Inflammatory macrophage treated with lipopolysaccharide for 4 hours (primary cell): ENCODE measurements at regions not wholly inside any gene's neighbourhood (a gene's known extent, or its start where the extent isn't known, plus 50 kb on each side); places are given as distances from the start of the nearest gene placed in this dataset.
A peak's percentile ranks its signal among the peaks of the same experiment; 100 is the strongest.

ENCODE experiments used
- DNase-seq: peaks from one replicate; pipeline ENCODE4 v3.0.0-alpha.2; 2020

DNA sequence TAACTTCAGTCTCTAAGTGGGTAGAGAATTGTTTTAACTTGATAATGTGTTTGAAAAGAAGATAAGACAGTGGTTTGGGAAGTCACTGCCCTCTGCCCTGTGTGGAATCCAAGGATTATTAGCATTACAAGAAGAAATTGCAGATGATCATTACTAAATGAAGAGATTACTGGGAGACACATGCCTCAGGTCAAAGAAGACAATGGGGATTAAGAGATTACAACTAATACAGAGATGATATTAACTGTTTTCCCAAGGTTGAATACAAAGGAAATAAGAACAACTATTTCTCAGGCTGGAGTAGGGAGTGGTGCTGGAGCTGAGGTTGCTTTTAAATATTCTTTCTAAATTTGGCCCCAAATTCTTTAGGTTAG lies 166.0 kb downstream of the TRMT11 start:
- no peak for DNase-seq

DNA sequence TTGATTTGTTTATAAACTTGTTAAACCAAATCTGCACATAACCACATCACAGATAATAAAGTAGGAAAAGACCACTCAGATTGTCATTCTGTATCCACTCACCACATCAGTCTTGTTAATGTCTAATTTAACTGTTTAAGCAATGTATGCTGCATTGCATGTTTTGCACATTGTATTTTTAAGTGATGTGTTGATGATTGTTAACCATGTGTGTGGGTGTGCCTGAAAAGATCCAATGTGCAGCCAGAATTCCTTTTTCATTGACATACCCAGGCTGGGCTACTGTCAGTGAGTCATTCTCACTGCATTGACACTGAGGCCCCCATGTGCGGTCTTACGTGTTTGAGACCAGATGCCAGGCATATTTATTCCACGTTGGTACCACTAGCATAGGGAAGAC lies 167.3 kb downstream of the TRMT11 start:
- no peak for DNase-seq

DNA sequence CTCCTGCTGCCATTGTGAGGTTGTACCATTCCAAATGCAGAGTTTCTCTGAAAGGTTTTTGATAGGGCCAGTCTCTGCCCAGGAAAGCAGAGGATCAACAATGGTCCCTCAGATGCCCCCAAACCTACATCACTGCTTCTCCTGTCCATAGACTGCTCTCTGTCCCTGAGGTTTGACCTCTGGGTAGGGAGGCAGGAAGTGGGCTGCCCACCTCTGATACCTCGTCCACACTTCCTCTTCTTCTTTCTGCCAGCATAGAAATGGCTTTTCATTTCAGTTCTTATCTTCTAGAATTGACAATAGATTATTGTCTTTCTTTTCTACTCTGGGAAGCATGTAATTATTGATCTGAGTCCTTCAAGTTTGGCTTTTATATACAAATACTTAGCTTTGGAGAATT lies 170.6 kb downstream of the TRMT11 start:
- DNase-seq: no peak

DNA sequence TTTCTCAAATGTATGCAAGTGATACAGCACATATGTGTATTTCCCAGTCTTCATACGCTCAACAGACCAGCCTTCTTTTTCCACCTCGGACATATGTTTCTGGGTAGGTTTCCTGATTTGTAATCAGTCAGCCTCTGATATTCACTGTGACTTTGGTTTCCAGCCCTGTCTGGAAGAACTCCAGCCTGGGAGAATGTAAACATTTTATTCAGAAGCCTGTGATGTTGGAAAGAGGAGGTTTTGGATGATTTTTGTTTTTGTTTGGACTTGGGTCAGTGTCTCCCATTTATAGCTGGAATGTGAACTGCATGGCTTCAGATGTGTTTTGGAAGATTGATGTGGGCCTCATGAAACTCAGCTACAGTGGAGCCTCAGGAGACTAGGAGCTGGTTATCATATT lies 172.2 kb upstream of the CENPW start:
- DNase-seq: no peak

DNA sequence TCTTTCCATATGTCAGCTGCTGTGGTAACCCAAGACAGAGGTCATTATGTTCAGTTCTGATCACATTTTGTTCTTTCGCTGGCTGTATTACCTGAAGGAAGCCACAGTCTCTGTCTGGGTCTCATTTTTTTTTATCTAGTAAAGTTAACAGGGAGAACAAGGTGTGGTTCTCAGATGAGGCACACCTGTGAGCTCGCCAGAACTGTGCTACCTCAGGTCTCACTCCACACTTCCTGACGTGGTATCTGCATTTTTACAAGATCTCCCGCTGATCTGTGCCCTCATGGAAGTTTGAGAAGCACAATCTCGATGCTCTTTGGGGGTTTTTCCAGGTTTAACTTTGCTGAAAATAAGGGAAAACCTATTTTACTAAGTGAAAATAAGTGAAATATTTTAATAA lies 169.5 kb upstream of the CENPW start:
- DNase-seq: no peak

DNA sequence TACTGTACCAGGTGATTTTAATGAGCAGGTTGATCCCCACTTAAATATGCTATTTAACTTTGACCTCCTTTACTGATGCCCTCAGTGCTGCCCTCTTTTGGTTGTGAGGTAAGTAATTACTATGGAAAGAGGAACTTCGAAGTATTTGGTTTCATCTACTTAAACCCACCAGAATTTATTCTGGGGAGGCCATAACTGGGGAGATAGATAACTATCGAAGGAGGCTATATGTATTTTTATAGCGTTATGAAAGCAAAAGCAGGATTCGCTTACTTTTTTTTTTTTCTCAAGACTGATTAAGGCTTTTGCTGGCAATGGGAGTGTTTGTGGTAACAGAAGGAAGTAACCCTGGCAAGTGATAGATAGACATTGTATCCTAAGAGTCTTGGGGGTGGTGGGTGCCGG lies 168.9 kb upstream of the CENPW start:
- peak; percentile 36 for DNase-seq

DNA sequence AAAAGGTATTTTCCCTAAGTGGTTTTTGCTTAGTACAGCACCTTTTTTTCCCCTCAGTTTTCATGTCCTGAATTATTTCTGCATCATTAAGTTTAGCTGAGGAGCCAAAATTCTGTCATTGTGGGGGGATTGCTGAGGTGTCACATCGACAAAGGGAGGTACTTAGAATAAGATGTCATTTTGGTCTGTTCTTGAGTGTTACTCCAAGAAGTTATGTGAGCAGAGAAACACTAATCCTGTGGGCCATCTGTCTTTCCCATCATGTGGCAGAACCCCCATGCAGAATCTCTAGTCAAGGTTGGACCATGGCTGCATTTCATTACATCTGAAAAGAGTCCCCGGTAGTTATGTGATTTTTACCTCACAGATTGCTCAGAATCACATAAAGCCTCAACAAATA lies 167.8 kb upstream of the CENPW start:
- no peak for DNase-seq

DNA sequence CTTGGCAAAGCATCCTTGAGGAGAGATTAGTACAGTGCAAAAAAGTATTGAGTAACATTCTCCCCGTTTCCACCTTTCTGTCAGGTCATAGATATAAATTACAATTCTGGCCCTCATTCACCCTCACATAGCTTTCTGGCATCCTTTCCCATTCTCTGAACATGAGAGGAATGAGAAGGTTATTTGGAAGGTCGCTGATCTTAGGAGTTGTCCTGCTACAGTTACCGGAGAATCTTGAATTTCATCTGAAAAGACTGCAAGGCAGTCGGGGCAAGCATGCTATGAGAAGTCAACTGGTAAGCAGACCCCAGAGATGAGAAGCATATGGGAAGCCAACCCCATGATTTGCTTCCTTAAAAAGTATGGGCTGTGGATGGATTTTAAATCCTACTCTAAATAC lies 166.7 kb upstream of the CENPW start:
- no peak for DNase-seq

DNA sequence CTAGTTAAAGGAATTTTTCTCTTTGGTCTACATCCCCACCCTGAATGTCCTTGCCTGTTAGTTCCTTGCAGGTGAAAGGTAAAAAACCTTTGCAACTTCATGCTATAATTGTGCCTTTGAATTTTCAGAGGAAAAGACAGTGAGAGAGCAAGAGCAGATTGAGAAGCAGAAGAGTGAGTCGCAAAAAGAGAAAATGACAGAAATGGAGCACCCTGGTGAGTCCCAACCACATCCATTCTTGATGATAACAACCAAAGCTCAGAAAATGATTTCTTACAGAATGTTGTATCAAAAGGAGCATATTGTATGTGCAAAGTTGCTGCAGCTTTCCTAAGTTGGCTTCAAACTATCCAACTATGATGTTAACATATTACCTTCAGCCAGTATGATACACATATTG lies 165.2 kb upstream of the CENPW start:
- DNase-seq: no peak

DNA sequence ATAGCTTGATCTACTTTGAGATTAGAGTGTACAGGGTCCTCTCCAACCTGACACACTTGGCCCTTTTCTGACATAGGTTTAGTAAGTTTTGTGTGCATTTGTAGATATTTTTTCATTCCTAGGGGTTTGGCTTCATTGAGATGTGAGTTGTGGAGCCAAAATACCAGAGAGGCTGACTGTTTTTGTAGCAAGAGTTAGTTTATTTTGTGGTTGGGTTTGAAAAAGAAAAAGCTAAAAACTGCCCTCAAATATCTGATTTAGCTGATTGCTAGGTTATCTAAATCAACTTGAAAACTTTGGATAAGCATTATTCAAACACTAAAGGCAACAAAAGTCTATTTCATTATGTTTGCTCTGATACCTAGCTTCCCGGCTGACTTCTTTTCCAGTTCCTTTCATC lies 164.7 kb upstream of the CENPW start:
- no peak for DNase-seq

DNA sequence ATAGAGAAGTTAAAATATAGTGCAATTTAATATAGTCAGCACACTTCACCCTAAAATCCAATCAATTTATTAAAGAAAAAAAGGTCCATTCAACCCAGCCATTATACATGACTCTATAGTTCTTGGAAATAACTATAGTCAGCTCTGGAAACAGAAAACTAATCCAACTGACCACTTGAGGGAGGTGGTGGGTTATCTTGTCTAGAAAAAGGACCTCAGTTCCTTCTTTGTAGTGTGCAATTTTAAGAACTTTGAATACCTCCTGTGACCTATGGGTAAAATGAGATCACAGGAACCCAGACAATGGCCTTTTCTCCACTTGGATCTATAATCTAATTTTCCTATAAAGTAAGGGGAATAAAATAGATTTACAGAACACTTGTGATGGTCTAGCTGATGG lies 163.6 kb upstream of the CENPW start:
- DNase-seq: no peak

DNA sequence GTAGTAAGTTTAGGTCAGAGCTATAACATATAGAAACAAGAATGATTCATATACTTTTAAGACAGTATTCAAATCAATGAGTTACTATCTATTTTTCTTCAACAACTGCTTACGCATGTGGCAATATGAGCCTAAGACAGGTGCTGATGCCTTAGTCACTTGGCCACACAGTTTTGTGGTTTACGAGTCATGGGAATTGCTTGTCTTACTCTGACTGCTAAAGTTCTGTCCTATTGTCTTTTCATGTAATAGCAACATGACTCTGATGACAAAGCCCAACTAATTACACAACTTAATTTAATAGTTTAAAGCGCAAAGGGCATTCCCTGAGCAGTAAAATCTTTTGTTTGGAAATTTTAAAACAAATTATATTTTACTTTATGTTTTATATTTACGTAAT lies 159.3 kb upstream of the CENPW start:
- peak; percentile 39 for DNase-seq

DNA sequence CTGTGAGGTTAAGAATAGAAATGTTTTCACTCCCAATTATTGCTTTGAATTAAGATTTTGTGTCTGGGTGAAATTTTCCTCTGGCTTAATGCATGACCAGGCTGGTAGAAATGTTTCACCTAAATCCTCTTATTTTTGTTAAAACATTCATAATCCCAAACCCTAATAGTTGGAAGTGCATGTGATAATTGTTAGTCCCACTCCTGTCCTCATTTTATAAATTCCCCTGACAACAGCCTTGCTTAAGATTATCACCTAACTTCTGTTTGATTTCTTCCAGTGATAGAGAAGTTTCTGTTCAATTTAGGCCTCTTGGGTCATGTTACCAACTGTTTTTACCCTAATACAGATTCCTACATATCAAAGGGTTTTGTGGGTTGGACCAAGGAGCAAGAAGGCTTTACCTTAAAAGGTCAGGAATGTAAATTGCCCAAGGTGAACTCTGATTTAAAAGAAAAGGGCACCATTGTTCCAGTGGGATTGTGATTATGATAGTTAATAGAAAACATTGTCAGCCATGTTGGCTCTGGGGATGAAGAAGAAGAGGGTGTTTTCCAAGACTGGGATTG lies 158.7 kb upstream of the CENPW start:
- no peak for DNase-seq

DNA sequence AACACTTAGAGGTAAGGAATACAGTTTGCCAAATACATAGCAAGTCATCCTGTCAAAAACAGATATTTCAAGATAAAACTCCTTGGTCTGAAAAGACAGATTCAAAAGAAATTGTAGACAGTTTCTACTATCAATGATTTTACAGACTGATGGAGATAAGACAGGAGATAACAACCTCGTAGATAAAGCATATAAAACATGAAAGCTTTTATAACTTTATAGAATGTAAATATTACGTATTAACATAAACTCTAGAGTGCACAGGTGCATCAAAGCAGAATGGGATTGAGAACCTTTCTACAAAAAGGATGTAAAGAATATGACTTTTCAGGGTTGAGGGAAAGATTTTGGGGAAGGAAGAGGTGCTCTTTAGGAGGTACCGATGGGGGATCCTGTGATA lies 158.0 kb upstream of the CENPW start:
- no peak for DNase-seq

DNA sequence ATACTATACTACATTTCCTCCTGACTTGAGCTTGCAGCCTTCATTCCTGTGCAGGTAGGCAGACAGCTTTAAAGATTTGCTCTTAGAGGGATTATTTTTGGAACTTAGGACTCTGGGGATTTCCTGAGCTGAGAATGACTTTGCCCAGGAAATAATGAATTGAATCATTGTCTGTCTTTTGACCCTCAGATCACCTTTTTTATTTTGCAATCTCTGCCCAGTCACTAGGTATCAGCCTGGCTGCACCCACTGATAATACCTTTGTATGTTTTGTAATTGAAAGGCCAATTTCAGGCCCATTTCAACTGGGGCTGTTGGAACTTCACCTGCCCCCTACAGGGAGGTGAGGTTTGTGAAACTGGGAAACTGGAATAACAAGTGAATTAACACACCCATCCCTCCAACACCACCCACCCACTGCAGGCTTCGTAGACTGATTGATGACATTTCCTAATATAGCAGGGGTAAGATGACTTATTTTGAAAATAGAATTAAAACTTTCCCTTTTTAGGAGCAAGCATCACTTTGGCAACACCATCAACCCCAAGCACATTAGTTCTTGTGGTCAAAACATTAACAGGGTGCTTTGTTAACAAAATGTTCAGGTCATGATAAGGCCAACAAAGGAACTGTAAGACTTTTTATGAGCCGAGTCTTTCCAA lies 157.1 kb upstream of the CENPW start:
- no peak for DNase-seq

DNA sequence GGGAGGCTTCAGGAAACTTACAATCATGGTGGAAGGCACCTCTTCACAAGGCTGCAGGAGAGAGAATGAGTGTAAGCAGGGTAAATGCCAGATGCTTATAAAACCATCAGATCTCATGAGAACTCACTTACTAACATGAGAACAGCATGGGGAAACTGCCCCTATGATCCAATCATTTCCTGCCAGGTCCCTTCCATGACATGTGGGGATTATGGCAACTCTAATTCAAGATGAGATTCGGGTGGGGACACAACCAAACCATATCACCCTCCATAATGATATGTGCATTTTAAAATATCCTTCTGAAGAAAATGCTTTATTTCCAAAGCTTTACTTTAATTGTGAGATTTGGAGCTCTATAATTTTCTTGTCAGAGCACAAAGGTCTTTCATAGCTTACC lies 154.1 kb upstream of the CENPW start:
- DNase-seq: no peak

DNA sequence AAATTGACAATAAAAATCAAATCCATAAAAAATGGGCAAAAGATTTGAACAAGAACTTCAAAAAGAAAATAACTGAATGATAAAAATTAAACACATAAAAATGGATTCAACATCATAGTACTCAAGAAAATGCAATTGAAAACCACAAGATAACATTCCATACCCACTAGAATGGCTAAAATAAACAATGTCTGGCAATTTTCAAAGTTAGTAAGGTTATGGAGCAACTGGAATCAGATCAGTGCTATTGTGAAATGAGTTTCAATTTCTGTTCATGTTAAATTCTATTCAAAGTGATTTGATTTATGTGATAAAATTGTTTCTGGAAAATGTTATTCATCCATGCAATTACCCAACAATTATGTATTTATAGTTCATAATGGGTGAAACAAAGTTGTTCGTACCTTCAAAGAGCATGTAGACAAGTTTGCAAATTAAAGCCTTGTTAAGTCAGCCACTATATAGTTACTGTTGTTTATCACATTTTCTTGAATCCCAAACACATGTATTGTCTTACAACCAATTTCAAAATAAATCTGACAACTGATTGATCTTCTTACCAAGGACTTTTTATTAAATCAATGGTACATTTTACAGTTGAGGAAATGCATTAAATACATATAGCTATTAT lies 151.5 kb upstream of the CENPW start:
- no peak for DNase-seq

DNA sequence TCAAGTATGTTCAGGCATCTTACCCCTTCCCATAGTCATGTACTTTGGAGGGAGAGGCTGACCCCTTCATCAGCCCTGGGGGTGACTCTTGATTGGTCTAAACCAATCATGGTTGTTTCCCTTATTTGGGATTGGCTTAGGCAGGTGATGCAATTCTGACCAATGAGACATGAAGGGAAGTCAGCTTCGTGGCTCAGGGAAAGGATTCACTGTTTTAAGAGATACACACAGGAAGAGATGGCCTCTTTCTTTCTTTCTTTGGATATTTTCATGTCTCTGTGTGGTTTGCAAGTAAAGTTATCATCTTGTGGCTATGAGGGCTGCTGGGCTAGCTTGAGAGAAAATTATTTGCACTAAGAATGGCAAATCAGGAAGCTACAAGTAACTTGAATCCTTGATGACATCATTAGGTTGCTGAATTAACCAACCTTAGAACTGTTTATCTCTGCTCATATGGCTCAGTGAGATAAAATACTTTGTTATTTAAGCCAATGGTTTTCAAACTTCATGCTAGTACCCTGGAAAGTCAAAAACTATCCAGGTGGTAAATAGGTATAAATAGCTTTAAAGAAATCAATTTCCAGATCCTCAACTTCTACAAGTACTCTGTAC lies 144.2 kb upstream of the CENPW start:
- no peak for DNase-seq

DNA sequence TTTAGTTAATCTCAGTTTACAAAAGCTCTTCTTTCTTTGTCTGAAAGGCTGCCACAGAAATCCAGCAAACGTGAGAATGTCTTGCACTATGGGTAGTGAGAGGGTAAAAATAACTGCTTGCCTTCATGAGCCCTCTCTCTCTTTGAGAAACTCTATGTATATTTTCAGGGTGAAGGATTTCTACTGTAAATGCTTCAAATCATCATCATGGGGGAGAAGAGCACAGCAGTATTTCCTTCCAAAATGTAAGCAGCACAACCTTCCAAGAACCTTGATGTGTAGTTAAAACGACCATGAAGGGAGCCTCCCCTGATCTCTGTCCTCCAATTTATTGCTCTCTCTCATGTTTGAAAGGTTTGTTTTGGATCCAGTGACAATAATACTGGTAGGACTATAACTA lies 141.3 kb upstream of the CENPW start:
- DNase-seq: no peak

DNA sequence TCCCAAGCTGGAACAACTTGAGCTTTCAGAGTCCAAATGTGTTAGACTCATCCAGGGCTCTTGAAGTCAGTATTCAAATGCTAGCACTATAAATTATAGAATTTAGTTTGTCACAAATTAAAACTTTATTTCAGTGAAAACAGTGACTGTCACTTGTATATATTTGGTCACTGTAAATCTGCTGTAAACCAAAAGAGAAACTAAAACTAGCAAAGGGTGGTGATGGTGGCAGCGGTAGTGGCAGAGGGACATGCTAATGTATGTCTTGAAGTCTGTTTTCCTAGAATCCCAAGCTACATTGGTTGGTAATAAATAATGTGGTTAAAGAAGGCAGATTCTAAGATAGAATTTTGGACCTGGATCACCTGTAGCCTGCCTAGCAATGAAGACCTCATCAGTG lies 140.4 kb upstream of the CENPW start:
- DNase-seq: no peak

DNA sequence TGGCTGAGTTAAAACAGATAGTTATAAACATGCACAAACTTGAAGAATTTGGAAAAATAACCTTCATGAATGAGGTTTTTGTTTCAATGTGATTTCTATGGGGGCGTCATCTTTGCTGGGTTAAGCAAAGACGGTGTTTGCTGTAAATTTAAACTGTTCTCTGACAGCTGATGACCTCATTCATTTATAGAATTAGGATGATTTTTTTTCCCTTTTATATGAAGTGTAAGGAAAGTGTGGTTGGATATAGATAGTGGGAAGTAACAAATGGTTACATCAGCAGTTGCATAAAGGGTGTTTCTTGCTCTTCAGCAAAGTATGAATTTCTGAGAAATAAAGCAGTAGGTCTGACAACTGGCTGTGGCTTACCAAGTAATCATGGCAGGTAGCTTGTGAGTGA lies 137.2 kb upstream of the CENPW start:
- DNase-seq: no peak

DNA sequence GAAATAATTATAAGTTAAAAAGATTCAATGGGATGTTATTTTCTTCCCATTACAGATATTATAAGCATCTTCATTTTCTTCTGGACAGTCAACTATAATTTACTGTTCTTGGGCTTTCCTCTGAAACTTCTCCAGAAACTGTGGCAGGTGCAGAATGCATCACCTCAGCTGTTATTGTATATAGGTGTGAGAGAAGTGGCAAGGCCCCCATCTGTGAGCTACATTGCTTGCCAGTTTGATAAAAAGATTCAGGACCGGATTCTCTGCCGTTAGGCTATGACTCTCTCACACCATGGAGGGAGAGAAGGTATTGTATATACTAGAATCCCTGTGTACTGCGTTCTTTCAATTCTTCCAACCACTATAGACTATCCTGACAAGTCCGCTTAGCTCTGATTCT lies 135.8 kb upstream of the CENPW start:
- DNase-seq: no peak

DNA sequence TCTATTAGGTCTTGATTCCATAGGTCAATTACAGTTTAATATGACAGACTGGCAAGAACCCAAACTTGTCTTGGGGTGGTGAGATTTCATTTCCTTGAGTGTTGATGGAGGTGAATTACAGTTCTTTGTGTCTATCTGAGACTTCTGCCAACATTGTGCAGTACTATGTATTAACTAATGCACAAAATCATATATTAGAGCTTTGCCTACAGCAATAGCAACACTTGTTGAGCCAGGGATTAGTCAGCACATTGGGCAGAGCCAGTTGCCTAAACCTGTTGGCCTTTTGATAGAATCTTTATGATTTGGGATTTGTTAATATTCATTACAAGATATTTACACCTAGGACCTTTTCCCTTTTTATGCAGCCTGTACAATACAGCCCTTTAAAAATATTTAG lies 135.3 kb upstream of the CENPW start:
- no peak for DNase-seq

DNA sequence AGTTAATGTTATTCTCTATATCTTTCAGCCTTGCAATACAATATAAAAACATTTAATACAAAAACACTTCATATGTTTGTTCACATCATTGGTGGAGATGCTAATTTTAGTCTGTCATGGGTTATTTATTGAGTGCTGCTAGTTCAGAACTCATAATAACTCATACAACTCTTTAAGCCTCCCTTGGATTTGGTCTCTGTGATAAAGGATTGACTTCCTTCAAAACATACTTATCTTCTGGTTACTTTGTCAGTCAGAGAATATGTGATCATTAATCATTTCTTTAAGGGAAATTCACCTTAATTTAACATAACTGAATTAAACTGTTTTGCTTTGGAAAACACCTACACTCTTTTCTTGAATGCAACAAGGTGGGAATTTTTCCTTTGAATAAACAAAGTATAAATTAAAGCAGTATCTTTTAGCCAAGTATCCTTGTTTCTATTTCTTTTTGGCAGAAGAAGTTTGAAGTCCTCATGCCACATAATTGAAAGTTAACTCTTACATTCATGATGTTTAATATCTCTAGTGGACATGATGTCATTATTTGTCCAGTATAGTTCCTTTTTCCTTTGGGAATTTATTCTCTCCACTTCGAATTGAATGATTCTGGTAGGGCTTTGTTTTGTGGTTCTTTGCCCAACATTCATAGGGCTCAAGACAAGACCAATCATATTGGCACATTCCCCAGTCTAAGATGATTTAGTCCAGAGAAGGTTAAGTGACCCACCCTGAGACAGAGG lies 133.2 kb upstream of the CENPW start:
- no peak for DNase-seq
